ENCODE measurements at regions not wholly inside any gene's neighbourhood (a gene's known extent, or its start where the extent isn't known, plus 50 kb on each side); places are given as distances from the start of the nearest gene placed in this dataset.

DNA sequence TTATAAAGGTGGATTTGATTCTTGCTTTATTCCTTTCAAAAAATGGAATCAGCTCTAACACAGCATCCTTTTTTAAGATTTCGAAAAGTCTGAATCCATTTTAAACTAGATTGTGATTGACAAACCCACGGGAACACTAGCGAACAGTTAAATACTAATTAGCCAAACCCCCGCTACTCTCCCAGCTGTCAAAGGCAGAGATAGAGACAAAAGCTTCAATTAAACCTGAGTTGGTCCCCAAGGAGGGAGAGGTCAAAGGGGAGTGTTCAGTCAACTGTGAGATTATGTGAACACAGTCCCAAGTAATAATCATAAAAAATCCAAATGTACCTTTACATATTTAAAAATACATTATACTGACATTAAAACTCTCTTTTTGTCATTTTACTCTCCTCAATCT, 65.7 kb upstream of the TBX20 start:
- H2AK5ac ChIP-seq (ENCODE audit: low read depth, low read length), result no peak overlapping the region
- no peak overlapping the region for H3K18ac ChIP-seq (ENCODE audit: low read depth, low read length)
- no peak overlapping the region for H4K5ac ChIP-seq (ENCODE audit: low read depth, low read length)
- H3K27ac ChIP-seq (ENCODE audit: insufficient read depth, low read length), result no peak overlapping the region
- no peak overlapping the region for H3K56ac ChIP-seq (ENCODE audit: extremely low read depth, insufficient read depth, low read length)
- BruUV-seq (replicated peaks), result no TSS peak
- H4K20me1 ChIP-seq (ENCODE audit: insufficient read depth, low read length), result no peaks in the 10 kb centered on the region
- in situ Hi-C loops (cut with MboI; ENCODE audit: low sequenced_read_pairs) (no loop called here), intact Hi-C loops (cut with micrococcal nuclease) (no loop called here), dilution Hi-C loops (cut with HindIII; ENCODE audit: low sequenced_read_pairs, unreplicated experiment) (no loop called here)
- H3K23ac ChIP-seq (ENCODE audit: low read depth, low read length), result no peak overlapping the region
- ATAC-seq (ENCODE audit: low read depth) (no peak), DNase-seq (no peak)
- no peak overlapping the region for H3K4ac ChIP-seq (ENCODE audit: low read depth, low read length)
- no peaks in the 10 kb centered on the region for H3K9me3 ChIP-seq (ENCODE audit: control insufficient read depth, insufficient read depth, low read length)
- no peak overlapping the region for H2BK5ac ChIP-seq (ENCODE audit: low read depth, low read length, poor library complexity, severe bottlenecking)
- H2BK120ac ChIP-seq (ENCODE audit: low read depth, low read length), result no peak overlapping the region
- H3K27me3 ChIP-seq (ENCODE audit: control insufficient read depth, insufficient read depth, low read length), result no peaks in the 10 kb centered on the region
- no peak overlapping the region for H2BK15ac ChIP-seq (ENCODE audit: low read depth, low read length)
- no peak overlapping the region for H3K4me3 ChIP-seq (ENCODE audit: insufficient read depth, low read depth, low read length)
- no peak overlapping the region for H2AFZ ChIP-seq (replicated peaks; ENCODE audit: low read length, poor library complexity)
- H3K9ac ChIP-seq (ENCODE audit: low read depth, low read length), result no peak overlapping the region
- ChIA-PET CTCF (no interaction called here), POLR2A (ENCODE audit: unreplicated experiment) (no interaction called here)
- WGBS, 2 experiments (ENCODE audit: extremely low coverage in 2 of 2, insufficient read length in 1 of 2), result no CpG with 5 or more reads among the region's 4 CpGs
- H2AK9ac ChIP-seq (replicated peaks; ENCODE audit: low read depth, low read length, poor library complexity), result no peak overlapping the region
- H4K8ac ChIP-seq (ENCODE audit: low read depth in 2 of 2, low read length in 2 of 2), result no peak overlapping the region
- no peaks in the 10 kb centered on the region for H3K9me1 ChIP-seq (ENCODE audit: insufficient read depth, low read length)
- no peaks in the 10 kb centered on the region for H3K79me1 ChIP-seq (ENCODE audit: low read depth in 1 of 2, low read length in 2 of 2)
- no peak for TF ChIP-seq MAFK (IDR thresholded peaks at IDR 0.05; ENCODE audit: low read depth, low read length)
- TF ChIP-seq BHLHE40 (IDR thresholded peaks at IDR 0.05; ENCODE audit: low read depth, low read length), result no peak
- TF ChIP-seq MAZ (IDR thresholded peaks at IDR 0.05; ENCODE audit: borderline replicate concordance, low read depth, low read length), result no peak
- no peak for TF ChIP-seq CEBPB (IDR thresholded peaks at IDR 0.05; ENCODE audit: low read depth, low read length)
- TF ChIP-seq RAD21 (IDR thresholded peaks at IDR 0.05; ENCODE audit: low read length), result no peak
- TF ChIP-seq SMC3 (IDR thresholded peaks at IDR 0.05; ENCODE audit: low read depth, low read length), result no peak
- TF ChIP-seq MXI1 (IDR thresholded peaks at IDR 0.05; ENCODE audit: borderline replicate concordance, low read depth, low read length), result no peak
- TF ChIP-seq POLR2A (IDR thresholded peaks at IDR 0.05; ENCODE audit: low read depth, low read length), result no peak
- TF ChIP-seq, protein P1, sequence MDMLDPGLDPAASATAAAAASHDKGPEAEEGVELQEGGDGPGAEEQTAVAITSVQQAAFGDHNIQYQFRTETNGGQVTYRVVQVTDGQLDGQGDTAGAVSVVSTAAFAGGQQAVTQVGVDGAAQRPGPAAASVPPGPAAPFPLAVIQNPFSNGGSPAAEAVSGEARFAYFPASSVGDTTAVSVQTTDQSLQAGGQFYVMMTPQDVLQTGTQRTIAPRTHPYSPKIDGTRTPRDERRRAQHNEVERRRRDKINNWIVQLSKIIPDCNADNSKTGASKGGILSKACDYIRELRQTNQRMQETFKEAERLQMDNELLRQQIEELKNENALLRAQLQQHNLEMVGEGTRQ (IDR thresholded peaks at IDR 0.05; ENCODE audit: low read depth, low read length), result no peak
- H3K14ac ChIP-seq (replicated peaks; ENCODE audit: low read depth, low read length), result no peak overlapping the region
- no peak overlapping the region for H2BK20ac ChIP-seq (ENCODE audit: low read depth, low read length)
- no peak overlapping the region for H3K4me2 ChIP-seq (ENCODE audit: low read depth, low read length)
- no peaks in the 10 kb centered on the region for H3K4me1 ChIP-seq (ENCODE audit: control insufficient read depth, insufficient read depth, low read length)
- H4K91ac ChIP-seq (ENCODE audit: insufficient read depth, low read depth, low read length), result no peak overlapping the region
- H3K36me3 ChIP-seq (ENCODE audit: control insufficient read depth, insufficient read depth, low read length), result no peaks in the 10 kb centered on the region

All from IMR-90 (cell line).